ENCODE measurements at regions not wholly inside any gene's neighbourhood (a gene's known extent, or its start where the extent isn't known, plus 50 kb on each side); places are given as distances from the start of the nearest gene placed in this dataset.
A peak's percentile ranks its signal among the peaks of the same experiment; 100 is the strongest.

DNA sequence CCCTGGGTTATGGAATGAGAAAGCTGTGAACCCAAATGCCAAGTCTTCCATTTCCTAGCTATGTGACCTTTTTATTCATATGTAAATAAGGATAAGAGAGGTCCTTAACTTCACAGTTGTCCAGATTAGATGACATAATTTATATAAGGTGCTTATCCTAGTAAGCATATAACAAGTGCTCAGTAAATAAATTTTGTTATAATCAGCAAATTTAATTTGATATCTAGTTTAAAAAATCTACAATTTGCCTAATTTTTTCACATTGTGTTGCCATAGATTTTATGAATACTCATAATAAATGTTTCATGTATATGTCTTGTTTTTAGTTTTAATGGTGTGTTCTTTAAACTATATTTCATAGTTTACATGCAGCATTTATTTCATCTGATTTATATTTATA lies 130.4 kb upstream of the SPRY1 start:
- DNase-seq (no peak), ATAC-seq (no peak)

DNA sequence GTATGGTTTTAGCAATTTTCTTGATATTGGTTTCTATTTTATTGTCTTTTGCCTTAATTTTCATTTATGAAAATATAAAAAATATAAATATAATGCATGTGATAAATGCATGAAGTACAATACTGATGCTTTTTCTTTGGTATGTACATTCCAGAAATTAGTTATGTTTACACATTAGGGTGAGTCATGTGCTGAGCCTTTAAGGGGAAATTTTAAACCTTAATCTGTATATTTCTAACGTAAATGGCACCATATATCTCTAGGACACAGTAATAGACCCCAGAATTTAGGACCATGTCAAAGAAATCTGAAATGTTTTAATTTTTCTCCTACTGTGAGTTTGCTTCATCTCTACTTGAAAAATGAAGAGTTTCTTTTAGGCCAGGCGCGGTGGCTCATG lies 117.8 kb upstream of the SPRY1 start:
- DNase-seq = no peak
- no peak for ATAC-seq

DNA sequence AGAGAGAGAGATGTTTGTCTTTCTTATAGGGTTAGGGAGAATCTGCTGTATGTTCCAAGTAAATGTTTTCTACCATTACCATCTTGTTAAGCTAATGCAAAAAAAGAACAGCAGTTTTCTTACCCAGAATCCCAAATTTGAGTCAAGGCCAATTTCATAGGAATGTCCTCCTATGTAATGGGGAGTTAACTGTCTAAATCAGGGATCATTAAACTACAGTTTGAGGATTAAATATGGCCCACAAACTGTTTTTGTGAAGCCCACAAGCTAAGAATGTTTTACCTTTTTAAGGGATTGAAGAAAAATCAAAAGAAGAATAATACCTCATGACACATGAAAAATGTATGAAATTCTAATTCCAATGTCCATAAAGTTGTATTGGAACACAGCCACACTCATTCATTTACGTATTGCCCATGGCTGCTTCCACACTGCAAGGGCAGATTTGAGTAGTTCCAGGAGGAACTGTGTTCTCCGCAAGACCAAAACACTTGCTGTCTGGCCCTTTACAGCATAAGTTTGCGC lies 113.2 kb upstream of the SPRY1 start:
- DNase-seq (no peak), ATAC-seq (no peak)

- ATAC-seq (no peak), DNase-seq (no peak)
Observed at GRCh38 chr4:123284168-123284567, 112.4 kb upstream of the SPRY1 start.

GRCh38 chr4:123286903-123287466 lies 109.6 kb upstream of the SPRY1 start:
- no peak for ATAC-seq
- no peak for DNase-seq

DNA sequence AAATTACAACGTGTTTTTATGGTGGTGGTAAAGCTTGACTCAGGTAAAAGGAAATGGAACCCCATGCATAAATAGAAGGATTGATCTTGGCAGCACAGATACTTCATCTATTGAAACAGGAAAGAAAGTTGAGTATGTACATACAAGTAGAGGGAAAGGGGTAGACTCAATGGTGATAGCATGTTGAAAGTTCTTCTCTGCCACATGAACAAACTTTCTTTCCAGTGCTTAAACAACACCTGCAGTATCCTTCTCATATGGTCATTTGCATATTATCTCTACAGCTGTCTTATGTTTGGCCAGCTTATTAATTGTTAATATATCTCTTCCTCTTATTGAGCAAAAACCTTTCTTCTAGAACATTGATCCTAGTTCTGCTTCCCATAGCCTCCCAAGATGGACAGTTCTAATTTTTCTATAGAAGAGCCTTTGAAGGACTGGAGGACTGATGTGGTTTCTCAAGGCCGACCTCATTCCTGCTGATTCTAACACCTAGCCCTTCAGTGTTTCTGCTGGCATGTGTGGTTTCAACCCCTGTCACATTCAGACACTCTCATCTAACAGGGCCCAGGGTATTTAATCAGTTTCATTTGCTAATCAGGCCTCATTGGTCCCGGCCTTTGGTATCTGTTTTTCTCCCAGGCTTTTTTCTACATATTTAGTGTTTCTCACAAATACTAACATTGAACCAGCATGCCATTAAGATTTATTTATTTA lies 108.1 kb upstream of the SPRY1 start:
- no peak for DNase-seq
- no peak for ATAC-seq

- no peak for ATAC-seq
Observed at GRCh38 chr4:123291329-123291728, 105.3 kb upstream of the SPRY1 start.

GRCh38 chr4:123297836-123298235 lies 98.8 kb upstream of the SPRY1 start:
- no peak for ATAC-seq
- DNase-seq = no peak

More at GRCh38 chr4:123291329-123291728, 105.3 kb upstream of the SPRY1 start:
- no peak for DNase-seq

DNA sequence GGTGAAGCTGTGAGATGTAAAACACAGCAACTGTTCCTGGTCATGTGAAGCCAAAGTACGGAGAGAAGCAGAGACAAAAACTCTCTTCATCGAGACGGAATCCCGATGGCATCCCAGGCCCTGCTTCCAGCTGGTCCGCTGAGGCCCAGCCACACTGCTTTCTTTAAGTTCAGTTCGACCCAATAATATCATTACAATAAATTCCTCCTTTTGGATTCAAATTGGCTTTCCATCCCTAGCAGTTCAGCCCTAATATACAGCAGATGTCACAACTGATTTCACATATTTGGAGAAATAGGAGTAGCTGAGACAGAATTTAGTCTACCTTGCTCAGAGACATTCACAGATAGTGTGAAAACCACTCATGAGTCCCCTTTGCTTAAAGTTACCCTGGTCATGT lies 98.3 kb upstream of the SPRY1 start:
- no peak for ATAC-seq

GRCh38 chr4:123298801-123299200 lies 97.8 kb upstream of the SPRY1 start:
- no peak for DNase-seq
- no peak for ATAC-seq

More for the DNA sequence above, 98.3 kb upstream of the SPRY1 start:
- no peak for DNase-seq

DNA sequence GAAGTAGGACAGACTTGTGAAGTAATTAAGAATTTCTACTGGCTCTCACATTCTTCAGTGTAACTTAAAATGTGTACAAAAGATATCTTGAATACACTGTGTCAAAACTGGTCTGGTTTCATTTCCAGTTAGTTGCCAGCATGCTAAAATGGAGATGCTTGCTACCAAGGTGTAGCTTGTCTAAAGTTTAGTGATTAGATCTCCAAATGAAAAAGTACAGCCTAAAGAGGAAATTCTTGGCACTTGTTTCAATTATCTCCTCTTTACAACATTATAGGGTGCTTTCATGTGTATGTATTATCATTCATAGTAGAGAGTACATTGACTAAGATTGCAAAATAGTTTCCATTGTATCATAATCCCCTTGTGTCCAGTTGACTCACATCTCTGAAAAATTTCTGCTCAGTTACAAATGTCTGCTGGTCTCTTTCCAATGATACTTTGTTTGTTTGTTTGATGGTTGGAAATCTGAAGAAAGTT lies 97.3 kb upstream of the SPRY1 start:
- ATAC-seq = no peak
- no peak for DNase-seq

DNA sequence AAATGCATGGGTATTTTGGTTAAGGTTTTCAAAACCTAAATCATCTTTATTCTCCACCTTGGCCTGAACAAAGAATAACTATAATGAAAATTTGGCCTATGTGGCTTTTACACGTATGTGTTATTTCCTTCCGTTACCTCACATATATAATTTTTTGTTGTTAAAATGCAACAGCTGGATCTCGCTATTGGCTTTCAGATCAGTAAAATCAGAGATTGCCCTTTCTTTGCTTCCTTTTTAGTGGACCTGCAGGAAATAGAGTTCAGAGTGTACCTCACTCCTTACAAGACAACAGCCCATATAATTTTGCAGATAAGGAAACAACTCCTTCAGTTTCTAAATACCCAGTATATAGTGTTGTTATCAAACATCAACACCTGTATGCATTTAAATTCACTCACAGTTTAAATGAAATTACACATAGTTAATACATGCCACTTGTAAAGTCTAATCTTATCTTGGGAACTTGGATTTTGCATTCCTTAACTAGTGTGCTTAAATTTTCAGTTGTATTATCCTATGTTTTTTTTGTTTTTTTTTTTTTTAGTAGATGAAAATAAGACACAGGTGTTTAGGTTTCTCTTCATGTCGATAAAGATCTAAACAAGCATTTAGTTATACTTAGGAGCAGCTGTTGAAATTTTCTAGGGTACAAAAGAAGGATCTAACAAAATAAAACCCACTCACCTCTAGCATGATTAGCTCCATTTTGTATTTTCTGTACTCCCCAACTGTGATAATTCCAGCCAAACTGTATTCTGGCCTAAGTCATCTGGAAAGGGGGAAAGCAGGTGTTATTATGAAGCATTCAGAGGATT lies 96.2 kb upstream of the SPRY1 start:
- ATAC-seq (no peak), DNase-seq (no peak)

DNA sequence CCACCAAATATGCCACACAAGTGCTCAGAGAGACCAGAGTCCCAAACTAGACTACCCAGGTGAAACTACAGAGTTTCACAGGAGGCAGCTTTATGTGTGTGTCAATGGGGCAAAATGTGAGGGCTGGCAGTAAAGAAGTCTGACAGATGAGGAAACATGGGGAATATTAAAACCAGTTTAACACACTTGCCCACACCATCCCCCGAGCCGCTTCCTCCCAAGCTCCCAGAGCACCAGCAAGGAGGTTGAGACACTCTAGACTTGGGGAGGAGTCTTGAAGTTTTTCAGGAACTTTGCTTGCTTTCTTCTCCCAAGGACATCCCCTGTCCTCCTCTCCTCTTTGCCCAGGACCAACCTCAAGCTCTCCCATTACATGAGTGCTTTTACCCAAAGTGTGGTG lies 94.7 kb upstream of the SPRY1 start:
- no peak for DNase-seq
- no peak for ATAC-seq

GRCh38 chr4:123304151-123304964 lies 92.2 kb upstream of the SPRY1 start:
- ATAC-seq (peak; percentile 49), DNase-seq (peak; percentile 11)

GRCh38 chr4:123305736-123306135 lies 90.9 kb upstream of the SPRY1 start:
- ATAC-seq (no peak), DNase-seq (no peak)

DNA sequence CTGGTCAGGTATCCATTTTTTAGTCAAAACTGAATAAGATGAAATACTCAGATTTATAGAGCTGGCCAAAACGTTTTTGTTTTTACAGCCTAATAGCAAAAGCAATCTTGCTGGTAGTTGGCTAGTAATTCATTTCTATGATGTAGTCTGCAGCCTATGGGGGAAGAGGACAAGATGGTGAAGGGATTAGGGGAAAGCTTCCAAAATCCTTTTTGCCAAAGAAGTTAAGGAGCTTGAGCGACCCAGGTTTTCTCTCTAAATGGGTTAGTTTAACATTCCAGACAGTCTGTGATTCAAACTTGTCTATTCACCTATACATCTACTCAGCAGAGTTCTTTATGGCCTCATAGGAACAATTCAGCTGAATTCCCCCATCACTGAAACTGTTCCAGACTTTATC lies 89.8 kb upstream of the SPRY1 start:
- no peak for DNase-seq
- ATAC-seq = no peak

- ATAC-seq (no peak), DNase-seq (no peak)
Observed at GRCh38 chr4:123308667-123309066, 87.9 kb upstream of the SPRY1 start.

- ATAC-seq = no peak
- no peak for DNase-seq
Observed at GRCh38 chr4:123312116-123312515, 84.5 kb upstream of the SPRY1 start.

DNA sequence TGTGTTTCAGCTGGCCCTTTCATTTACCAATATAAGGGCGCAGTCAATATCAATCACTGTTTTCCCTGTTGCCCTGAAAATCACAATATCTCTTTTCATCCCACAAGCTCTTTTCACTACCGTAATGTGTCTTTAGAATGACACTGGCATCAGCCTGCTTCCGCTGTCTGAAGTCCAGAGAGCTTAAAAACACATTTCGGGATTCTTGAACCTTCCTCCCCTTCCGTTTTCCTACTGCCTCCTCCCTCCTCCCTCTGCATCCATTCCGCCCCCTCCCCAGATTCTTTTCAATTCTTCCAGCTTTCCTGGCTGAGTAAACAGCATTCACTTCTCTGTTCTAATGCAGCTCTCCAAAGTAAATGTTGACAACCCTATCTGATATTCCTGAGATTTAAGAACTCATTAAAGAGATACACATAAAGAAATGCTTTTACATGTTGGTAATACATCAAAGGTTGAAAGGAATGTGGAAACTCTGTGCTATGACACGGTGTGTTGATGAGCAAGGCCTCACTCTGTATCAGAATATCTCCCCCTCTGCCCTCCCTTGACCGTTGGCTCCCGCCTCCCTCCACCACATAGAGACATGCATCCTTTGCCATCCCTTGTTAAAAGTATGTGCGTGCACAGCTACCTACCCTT lies 83.5 kb upstream of the SPRY1 start:
- ATAC-seq (no peak), DNase-seq (no peak)

GRCh38 chr4:123315617-123316016 lies 81.0 kb upstream of the SPRY1 start:
- DNase-seq = no peak

GRCh38 chr4:123317211-123317610 lies 79.4 kb upstream of the SPRY1 start:
- DNase-seq = no peak

More at GRCh38 chr4:123315617-123316016, 81.0 kb upstream of the SPRY1 start:
- no peak for ATAC-seq

DNA sequence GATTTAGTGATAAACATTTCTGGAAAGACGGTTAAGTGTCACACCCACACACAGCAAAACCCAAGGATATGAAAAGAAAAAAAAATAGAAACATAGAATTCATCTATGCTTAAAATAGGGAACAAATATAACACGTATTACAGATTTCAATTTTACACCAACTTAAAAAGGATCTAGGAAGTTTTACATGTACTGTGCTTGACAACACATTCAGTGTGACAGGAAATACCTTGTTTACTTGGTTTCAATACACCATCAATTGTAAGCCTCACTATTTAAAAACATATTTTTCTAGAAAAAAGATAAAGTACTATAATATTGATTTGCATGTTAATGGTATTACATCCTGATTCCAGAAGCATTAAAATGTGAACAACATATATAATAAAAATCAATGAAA lies 77.0 kb upstream of the SPRY1 start:
- ATAC-seq (no peak), DNase-seq (no peak)

More at GRCh38 chr4:123317211-123317610, 79.4 kb upstream of the SPRY1 start:
- ATAC-seq = no peak
